GM06990 (cell line): ENCODE measurements at regions not wholly inside any gene's neighbourhood (a gene's known extent, or its start where the extent isn't known, plus 50 kb on each side); places are given as distances from the start of the nearest gene placed in this dataset.
A peak's percentile ranks its signal among the peaks of the same experiment; 100 is the strongest.

Experiments used
- DNase-seq: peaks from one replicate; pipeline ENCODE4 v3.0.0-alpha.2; 2011; ENCODE audit not compliant: insufficient read length; ENCODE audit errors: extremely low read depth
- H3K27me3 ChIP-seq: replicated peaks from 2 replicates; pipeline ENCODE4 v1.6.0; 2011; ENCODE audit warnings: low read length; ENCODE audit not compliant: control insufficient read depth, insufficient read depth
- H3K36me3 ChIP-seq: 2 replicates; pipeline ENCODE4 v1.5.1; 2011; ENCODE audit warnings: low read length; ENCODE audit not compliant: control insufficient read depth, insufficient read depth
- H3K4me3 ChIP-seq: replicated peaks from 2 replicates; pipeline ENCODE4 v1.5.1; 2011; ENCODE audit warnings: low read depth, mild to moderate bottlenecking, control low read depth, low read length
- CTCF ChIP-seq: IDR thresholded peaks from 2 replicates; pipeline ENCODE4 v1.5.1; 2011; ENCODE audit warnings: low read length, control low read depth, mild to moderate bottlenecking, inconsistent platforms; ENCODE audit not compliant: insufficient read depth, poor library complexity, severe bottlenecking

GRCh38 chr6:139680819-139681218 is 306.4 kb upstream of the CITED2 start:
- peak; percentile 1 for DNase-seq
- Histone ChIP-seq H3K36me3 (no peaks in the 10 kb centered on the region), H3K27me3 (no peaks in the 10 kb centered on the region), H3K4me3 (no peak overlapping the region)
- TF ChIP-seq CTCF = no peak

DNA sequence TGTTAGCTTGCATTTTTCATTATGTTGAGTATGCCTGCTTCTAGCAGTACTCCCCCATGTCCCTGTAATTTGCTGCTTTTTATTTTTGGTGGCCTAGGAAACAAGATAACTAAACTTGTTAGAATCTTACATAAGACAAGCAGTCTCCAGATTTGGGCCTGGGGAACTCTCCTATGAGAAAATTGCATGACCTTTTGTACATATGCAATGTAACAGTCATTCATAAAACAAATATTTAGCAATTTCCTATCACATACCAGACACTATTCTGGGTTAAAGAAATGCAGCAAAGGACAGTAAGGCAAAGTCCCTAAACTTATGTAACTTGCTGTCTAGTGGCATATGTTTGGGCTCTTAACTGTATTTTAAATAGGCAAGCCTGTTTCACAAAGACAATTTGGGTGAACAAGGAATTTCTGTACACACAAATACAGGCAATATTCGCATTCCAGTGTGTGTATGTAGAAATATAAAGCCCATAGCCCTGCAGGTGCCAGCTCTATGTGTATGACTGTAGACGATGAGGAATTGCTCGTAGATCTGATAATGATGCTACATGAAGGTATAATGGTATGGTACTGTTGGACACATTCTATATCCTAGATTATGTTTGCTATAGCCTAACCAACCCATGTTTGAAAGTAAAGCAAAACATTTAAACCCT is 305.2 kb upstream of the CITED2 start:
- Histone ChIP-seq H3K36me3 (no peaks in the 10 kb centered on the region), H3K27me3 (no peaks in the 10 kb centered on the region), H3K4me3 (no peak overlapping the region)
- no peak for DNase-seq
- no peak for TF ChIP-seq CTCF

- no peak for TF ChIP-seq CTCF
- no peak for DNase-seq
Observed at GRCh38 chr6:139676718-139677117, 302.3 kb upstream of the CITED2 start.

GRCh38 chr6:139666284-139666683 is 291.8 kb upstream of the CITED2 start:
- no peaks in the 10 kb centered on the region for H3K27me3 ChIP-seq
- H3K4me3 ChIP-seq = no peak overlapping the region
- TF ChIP-seq CTCF = no peak
- DNase-seq = no peak
- H3K36me3 ChIP-seq = no peaks in the 10 kb centered on the region

More at GRCh38 chr6:139676718-139677117, 302.3 kb upstream of the CITED2 start:
- Histone ChIP-seq H3K4me3 (no peak overlapping the region), H3K27me3 (no peaks in the 10 kb centered on the region), H3K36me3 (no peaks in the 10 kb centered on the region)

- Histone ChIP-seq H3K4me3 (no peak overlapping the region), H3K27me3 (no peaks in the 10 kb centered on the region), H3K36me3 (no peaks in the 10 kb centered on the region)
- DNase-seq = no peak
- TF ChIP-seq CTCF = no peak
Observed at GRCh38 chr6:139663996-139664395, 289.5 kb upstream of the CITED2 start.

DNA sequence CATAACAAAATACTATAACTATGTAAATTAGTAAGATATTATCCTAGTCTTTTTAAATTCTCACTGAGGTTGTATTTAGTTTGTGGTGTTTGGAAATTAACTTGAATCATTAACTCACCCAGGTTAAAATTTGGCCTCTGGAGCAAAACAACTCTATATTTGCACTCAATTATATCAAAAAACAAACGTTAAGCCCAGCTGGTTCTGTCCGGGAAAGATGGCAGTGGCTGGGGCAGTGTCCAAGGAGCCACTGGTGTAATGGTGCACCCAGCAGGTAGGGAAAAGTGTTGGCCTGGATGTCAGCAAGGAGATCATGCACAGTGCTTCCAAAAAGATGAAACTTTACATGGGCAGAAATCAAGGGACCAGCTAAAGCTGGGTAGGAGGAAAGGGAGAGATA is 285.3 kb upstream of the CITED2 start:
- Histone ChIP-seq H3K36me3 (no peaks in the 10 kb centered on the region), H3K4me3 (no peak overlapping the region), H3K27me3 (no peaks in the 10 kb centered on the region)
- no peak for DNase-seq
- TF ChIP-seq CTCF = no peak
